ENCODE measurements at regions not wholly inside any gene's neighbourhood (a gene's known extent, or its start where the extent isn't known, plus 50 kb on each side); places are given as distances from the start of the nearest gene placed in this dataset.

DNA sequence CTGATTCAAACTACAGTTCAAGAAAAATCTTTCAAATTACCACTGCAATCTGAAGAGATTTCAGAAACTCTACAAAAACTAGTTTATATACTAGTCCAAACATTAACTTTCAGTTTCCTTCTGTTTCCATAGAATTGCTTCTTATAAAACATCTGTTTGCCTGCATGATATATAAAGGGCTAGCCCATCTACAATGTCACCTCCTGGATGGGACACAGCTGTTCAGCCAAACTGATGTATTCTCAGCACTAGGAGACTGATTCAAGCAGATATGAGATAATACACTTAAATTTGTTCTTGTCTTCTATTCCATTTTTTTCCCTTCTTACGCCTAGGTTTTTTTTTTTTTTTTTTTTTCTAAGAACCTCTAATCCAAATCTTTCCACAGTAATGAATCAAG, 1569.7 kb upstream of the IGFBP7 start:
- DNase-seq: no peak

DNA sequence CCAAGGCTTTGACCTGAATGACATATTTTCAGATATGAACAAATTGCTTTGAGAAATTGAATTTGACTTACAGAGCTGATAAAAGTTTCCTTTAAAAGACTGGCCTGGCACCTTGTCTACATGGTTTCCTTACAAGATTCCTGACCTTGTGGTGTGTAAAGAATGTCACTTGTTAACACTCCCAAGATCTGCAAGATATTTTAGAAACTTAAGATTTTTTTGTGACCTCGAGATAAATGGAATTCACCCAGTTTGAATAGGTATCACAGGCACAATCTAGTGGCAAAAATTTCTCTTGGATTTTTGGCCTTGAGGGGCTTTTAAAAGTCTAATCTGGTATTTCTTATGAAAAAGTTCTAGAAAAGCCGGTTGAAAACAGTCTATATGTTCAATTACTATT, 1568.9 kb upstream of the IGFBP7 start:
- no peak for DNase-seq

DNA sequence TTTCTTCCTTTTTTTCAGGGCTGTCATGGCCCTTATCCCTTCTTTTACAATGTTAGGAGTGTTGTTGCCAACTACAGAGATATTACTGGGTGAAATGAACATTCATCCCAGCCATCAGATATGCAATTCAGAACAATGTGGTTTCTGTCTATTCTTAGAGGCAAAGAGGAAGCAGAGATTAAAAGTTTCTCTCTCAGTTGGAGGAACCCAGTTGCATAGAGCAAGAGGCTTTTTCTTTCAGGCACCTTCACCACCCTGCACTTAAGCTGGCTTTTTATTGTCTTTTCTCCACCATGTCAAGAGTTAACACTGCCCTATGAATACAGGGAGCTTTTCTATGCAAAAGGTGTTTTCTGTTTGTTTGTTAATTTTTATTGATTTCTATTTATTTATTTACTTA, 1559.6 kb upstream of the IGFBP7 start:
- DNase-seq: no peak

DNA sequence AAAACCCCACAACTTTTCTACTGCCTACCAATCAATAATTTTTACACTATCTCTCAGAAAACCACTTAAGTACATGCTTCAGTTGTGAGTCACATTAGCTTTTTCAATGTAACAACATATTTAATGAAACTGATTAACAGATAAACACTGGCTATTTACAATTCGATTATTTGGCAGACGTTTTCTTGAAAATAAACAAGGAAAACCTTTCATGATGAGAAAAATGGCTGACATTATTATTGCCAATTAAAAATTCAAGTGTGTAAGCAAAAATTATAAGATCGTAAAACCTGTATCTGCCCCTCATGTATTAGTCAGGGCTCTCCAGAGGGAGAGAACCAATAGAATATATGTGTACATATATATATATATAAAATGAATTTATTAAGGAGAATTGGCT, 1555.5 kb upstream of the IGFBP7 start:
- DNase-seq: no peak

DNA sequence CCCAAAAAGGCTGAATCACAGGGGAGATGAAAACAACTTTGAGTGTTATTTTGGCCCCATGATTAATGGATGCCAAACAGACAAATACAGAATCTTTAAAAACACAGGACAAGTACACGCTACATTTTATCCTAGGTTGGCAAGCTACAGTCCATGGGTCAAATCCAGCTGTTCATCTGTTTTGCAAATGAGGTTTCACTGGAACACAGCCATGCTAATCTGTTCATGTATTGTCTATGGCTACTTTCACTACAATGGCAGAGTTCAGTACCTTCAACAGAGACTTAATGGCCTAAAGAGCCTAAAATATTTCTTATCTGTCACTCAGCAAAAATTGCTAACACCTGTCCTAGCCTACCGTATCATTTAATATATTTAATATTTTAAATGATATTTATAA, 1548.5 kb upstream of the IGFBP7 start:
- DNase-seq: no peak

- no peak for DNase-seq
Measured at GRCh38 chr4:58653251-58653650, 1543.1 kb upstream of the IGFBP7 start.

GRCh38 chr4:58649226-58649625, 1539.0 kb upstream of the IGFBP7 start:
- no peak for DNase-seq

- DNase-seq: no peak
Measured at GRCh38 chr4:58646126-58646525, 1535.9 kb upstream of the IGFBP7 start.

GRCh38 chr4:58644549-58644948, 1534.4 kb upstream of the IGFBP7 start:
- DNase-seq: no peak

DNA sequence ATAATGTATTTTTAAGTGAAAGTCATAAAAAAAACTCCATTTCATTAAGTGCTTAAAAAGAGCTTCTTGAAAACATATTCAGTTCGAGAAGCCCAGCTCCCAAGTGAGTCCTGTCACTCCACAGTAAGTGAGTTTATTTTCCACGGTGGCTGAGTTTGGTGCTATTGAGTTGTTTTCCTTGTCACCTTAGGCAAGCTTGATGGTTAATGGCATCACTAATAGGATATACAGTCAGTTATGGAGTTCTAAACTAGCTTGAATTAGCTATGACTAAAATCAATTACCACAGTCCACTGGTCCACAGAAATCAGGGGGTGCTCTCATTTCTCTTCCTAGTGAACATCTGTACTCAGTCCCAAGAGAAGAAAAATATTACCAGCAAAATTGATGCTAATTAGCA, 1526.2 kb upstream of the IGFBP7 start:
- no peak for DNase-seq

GRCh38 chr4:58617226-58617625, 1507.0 kb upstream of the IGFBP7 start:
- DNase-seq: no peak

- DNase-seq: no peak
Measured at GRCh38 chr4:58611012-58611411, 1500.8 kb upstream of the IGFBP7 start.

DNA sequence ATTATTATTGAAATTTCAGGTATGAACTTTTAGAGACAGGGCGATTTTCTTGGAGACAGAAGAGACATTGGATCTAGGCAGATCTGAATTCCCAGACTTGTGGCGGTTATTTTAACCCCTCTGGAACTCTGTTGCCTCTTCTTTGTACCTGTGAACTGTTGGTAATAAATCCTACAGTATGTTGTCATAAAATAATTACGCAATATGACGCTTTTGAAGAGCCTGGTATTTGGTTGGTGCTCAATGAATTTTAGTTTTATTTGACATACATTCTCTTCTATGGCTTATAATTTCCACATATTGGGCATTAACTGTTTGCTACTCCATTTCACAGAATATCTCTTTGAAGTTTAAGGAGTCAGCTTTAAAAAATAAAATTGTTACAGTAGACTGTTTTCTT, 1496.1 kb upstream of the IGFBP7 start:
- no peak for DNase-seq

- DNase-seq: no peak
Measured at GRCh38 chr4:58603951-58604350, 1493.8 kb upstream of the IGFBP7 start.

DNA sequence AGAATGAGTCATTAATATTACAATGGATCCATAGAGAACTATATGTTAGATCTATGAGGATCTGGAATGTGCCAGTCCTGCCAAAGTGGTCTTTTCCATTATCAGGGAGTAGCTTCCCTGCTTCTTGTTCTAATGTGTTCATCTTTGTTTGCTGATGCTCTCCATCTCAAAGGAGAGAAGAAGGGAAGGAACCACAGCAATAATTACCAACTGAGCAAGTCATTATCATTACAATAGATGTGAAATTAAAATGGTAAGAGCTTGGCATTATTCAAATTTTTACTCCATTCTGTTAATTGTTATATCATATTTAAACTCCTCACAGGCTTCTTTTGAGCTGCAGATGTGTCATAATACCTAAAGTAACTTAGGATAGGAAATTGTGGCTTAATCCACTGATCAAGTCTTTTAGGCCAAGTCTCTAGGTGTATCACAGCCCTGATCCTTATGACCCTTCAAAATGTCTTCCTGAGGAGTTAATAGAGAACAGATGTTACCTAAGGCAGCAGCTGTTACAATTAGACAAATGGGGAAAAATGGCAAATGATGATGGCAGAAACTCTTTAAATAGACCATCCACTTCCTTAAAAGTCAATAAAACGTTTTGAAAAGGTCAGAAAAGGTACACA, 1492.7 kb upstream of the IGFBP7 start:
- DNase-seq: no peak

DNA sequence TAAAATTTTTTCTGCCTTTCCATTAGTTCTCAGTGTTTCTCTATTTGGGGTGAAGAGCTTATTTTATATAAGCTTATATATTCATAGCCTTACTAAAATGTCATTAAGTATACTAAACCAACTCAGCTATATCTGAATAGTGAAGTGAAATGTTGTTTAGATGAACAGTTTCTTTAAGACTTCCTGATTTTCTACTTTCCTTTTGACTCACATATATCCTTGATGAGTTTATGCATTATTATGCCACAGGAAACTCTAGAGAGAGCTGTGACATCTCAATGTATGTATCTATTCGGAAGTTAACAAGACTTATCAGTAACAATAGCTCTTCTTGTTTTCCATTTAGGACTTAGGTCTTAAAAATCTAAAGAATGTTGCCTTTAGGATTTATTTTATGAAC, 1491.8 kb upstream of the IGFBP7 start:
- DNase-seq: no peak

DNA sequence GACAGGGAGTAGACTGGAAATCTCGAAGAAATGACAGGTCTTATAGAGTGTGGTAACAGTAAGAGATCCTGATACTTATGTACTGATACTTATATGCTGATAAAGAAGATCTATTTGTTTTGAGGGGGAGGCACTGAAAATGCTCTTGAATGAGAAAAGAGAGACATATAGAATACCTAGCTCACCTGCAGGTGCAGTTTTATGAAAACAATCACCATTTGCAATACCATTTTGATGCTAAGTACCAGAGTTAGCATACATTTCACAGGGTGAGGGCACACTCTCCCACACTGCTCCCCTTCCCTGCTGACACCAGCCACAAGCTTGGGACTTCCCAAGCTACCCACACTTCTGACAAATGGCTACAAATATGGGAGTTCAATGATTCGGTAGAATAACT, 1490.1 kb upstream of the IGFBP7 start:
- no peak for DNase-seq

DNA sequence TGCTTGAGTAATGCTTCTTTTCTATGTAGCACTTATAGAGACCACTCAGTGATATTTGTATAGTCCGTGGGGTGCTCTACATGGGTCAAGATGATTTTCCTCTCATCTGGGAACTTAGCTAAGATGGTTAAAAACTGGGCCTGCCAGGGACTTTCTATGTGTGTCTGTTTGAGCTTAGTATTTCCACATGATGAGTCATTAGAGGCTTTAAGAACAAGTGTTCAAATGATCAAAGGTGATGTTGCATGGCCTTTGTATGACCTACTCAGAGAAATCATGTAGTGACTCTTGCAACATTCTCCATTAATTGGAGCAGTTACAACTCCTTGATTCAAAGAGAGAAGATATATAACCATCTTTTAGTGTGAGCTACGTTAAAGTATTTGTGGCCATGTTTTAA, 1480.5 kb upstream of the IGFBP7 start:
- DNase-seq: no peak

- DNase-seq: no peak
Measured at GRCh38 chr4:58587856-58588255, 1477.7 kb upstream of the IGFBP7 start.

DNA sequence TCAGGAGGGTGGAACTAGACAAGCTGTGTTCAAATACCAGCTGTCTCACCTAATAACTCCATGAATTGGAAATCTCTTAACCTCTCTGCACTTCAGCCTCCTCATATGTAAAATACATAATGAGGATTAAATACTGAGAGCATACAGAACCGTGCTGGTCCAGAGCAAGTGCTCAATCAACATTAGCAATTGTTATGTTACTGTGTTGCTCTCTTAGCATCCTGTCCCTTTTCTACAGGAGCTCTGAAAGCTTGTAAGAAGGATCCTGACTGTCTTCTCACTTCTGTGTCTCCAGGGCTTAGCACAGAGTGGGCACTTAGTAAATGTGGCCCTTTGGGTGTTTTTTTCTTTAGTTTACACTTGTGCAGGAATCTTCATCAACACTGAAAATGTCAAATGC, 1456.1 kb upstream of the IGFBP7 start:
- DNase-seq: no peak

DNA sequence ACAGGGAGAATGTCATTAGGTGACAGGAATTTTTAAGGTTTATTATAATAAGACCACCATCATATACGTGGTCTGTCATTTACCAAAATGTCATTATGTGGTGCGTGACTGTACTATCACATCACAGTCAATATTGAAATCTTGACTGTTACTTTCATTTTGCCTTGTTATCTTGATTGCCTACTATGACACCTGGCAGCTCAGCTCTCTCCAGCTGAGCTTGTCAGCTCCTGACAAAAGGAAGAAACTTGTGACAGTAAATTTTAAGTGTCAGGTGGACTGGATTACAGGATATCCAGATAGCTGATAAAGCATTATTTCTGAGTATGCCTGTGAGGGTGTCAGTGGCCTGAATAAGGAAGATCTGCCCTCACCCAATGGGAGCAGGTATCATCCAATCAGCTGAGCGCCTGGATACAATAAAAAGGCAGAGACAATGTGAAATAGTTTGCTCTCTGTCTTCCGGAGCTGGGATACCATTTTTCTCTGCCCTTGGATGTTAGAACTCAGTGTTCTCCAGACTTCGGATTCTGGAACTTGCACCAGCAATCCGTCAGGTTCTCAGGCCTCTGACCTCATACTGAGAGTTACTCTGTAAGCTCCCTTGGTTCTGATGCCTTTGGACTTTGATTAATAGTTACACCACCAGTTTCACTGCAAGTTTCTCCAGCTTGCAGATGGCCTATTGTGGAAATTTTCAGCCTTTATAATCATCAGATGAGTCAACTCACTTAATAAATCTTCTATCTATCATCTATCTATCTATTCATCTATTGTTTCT, 1454.7 kb upstream of the IGFBP7 start:
- no peak for DNase-seq

DNA sequence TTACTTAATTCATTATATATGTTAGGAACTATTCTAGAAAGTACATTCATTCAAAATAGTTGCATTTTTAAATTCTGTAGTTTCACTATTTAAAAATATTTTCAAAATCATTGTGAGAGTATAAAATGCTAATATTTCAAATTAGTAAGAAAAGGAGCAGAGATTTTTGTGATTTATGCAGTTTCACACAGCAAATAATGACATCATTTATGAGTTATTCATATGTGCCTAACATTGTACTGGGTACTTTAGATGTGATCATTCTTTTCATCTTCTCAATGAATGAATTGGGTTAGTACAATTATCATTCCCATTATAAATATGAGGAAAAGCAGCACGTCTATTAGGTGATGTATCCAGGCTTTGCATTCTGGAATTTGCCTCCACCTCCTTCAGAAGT, 1451.0 kb upstream of the IGFBP7 start:
- no peak for DNase-seq

DNA sequence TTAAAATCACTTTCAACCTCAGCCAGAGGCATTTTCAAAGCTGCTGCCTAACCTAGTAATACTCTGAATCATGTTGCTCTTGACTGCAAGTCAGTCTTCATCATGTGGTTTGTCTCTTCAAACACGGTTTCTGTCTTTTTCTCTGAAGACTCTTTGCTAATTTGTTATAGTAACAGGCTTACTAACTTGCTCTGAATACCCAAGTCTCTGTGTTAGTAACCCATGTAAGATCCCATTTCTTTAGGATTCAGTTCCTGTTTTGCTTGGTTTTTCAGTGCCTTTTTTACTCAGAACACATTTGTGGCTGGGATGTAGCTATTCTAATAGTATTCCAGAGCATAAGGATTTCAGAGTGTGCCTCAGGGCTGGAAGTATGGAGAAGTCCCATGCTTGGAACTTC, 1450.6 kb upstream of the IGFBP7 start:
- no peak for DNase-seq

DNA sequence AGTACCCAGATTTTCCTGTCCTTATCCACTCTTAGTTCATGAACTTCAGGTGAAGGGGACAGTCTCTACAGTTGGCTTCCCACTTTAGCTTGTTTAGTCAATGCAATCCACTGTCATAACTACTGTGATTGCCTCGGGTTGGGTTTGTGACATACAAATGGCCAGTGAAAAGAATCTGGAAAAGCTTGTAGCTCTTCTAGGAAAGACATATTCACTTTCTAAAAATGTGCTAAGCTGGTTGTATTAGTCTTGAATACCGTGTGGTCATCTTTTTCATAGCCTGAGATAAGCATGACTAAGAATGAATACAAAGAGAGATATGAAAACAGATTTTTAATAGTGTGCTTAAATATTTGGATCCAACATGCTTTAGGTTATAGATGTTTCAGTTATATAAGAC, 1443.5 kb upstream of the IGFBP7 start:
- no peak for DNase-seq

DNA sequence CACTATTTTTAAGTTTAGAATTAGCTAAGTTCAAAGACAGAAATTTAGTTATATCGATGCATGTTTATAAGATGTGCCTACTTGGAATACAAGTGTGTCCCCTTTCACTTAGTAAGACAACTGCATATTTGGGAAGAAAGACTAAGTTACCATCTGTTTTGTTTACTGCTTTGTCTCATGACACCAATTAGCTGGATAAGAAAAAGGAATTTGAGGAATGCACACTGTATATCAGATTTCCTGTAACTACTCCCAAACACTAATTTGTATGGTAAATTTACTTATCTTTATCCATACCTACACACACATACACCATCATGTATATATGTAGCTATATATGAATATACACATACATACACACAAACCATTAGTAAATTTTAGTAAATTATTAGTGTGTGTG, 1442.8 kb upstream of the IGFBP7 start:
- no peak for DNase-seq
